GM12878 (cell line): ENCODE measurements at regions not wholly inside any gene's neighbourhood (a gene's known extent, or its start where the extent isn't known, plus 50 kb on each side); places are given as distances from the start of the nearest gene placed in this dataset.

Experiments
- ATAC-seq: fragments of 200-7000 bp; cut with Tn5 transposase; 3 replicates; pipeline ENCODE4 v1.9.1; 2020; ENCODE audit warnings: mild to moderate bottlenecking, moderate library complexity
- BruUV-seq: library from RNA; stranded (reverse); fragments of 400-500 nt; replicated peaks from 2 replicates; lab custom pipeline; 2021; lab: Mats Ljungman, UMichigan
- CTCF ChIA-PET: fragments of 300-600 bp; sonication (Branson Sonifier 250); formaldehyde crosslinking; extraction: SDS; loops from one replicate; lab custom pipeline; 2021; ENCODE audit warnings: inconsistent platforms; lab: Yijun Ruan, JAX
- POLR2A ChIA-PET: fragments of 350-600 bp; formaldehyde crosslinking; extraction: SDS; loops from one replicate; lab custom pipeline; 2021; ENCODE audit warnings: inconsistent platforms; lab: Charles Lee
- RAD21 ChIA-PET: fragments of 300-600 bp; sonication (Branson Sonifier 250); formaldehyde crosslinking; loops from one replicate; lab custom pipeline; 2023; ENCODE audit warnings: antibody characterized with exemption; ENCODE audit not compliant: unreplicated experiment; lab: Charles Lee
- SMC1A ChIA-PET: fragments of 300-600 bp; sonication (Branson Sonifier 250); formaldehyde crosslinking; loops from one replicate; lab custom pipeline; 2023; ENCODE audit not compliant: unreplicated experiment, uncharacterized antibody; lab: Charles Lee
- DNase-seq: peaks from one replicate; pipeline ENCODE4 v3.0.0-alpha.2; 2011; ENCODE audit warnings: low read depth, low spot score
- FAIRE-seq: peaks from 3 replicates; lab custom pipeline; 2011; peaks lifted over from hg19 to GRCh38; lab: Jason Lieb, UNC
- H2AFZ ChIP-seq: 2 replicates; pipeline ENCODE4 v1.6.0; 2011; ENCODE audit warnings: low read depth, low read length, control low read depth; ENCODE audit not compliant: control insufficient read depth
- H3K27ac ChIP-seq: 2 replicates; pipeline ENCODE4 v1.5.1; 2011; ENCODE audit warnings: control low read depth; ENCODE audit not compliant: control insufficient read depth, insufficient read depth
- H3K27me3 ChIP-seq, 2 experiments: replicated peaks in 1 of 2; 2 replicates each; pipeline versions ENCODE4 v1.6.0 to v1.6.1; 2011; ENCODE audit warnings: low read length in 1 of 2; ENCODE audit not compliant: control insufficient read depth in 2 of 2, insufficient read depth in 2 of 2
- H3K36me3 ChIP-seq, 2 experiments: 2 replicates each; pipeline ENCODE4 v1.5.1; 2011; ENCODE audit warnings: low read length in 1 of 2; ENCODE audit not compliant: control insufficient read depth in 2 of 2, insufficient read depth in 2 of 2
- H3K4me1 ChIP-seq: 2 replicates; pipeline ENCODE4 v1.6.1; 2011; ENCODE audit warnings: mild to moderate bottlenecking, low read length, moderate library complexity, mixed read lengths; ENCODE audit not compliant: control insufficient read depth, insufficient read depth
- H3K4me2 ChIP-seq: 2 replicates; pipeline ENCODE4 v1.6.0; 2011; ENCODE audit warnings: control low read depth; ENCODE audit not compliant: control insufficient read depth, insufficient read depth
- H3K4me3 ChIP-seq: fragments of 200-600 bp; sonication (generic); 2 replicates; pipeline ENCODE4 v1.5.1; 2016
- H3K79me2 ChIP-seq: 2 replicates; pipeline ENCODE4 v1.6.0; 2011; ENCODE audit warnings: low read length; ENCODE audit not compliant: control insufficient read depth, insufficient read depth
- H3K9ac ChIP-seq: 2 replicates; pipeline ENCODE4 v1.8.0; 2011; ENCODE audit warnings: low read length, control low read depth, mixed read lengths; ENCODE audit not compliant: control insufficient read depth, insufficient read depth
- H3K9me3 ChIP-seq: replicated peaks from 3 replicates; pipeline ENCODE4 v1.5.1; 2011; ENCODE audit warnings: mild to moderate bottlenecking, low read length; ENCODE audit not compliant: control insufficient read depth, insufficient read depth
- H4K20me1 ChIP-seq: 2 replicates; pipeline ENCODE4 v1.6.0; 2011; ENCODE audit not compliant: control insufficient read depth, insufficient read depth
- BACH1 ChIP-seq: fragments of 450-650 bp; IDR thresholded peaks from 2 replicates; pipeline ENCODE4 v1.6.1; 2017; ENCODE audit warnings: mild to moderate bottlenecking, borderline replicate concordance
- CREM ChIP-seq: IDR thresholded peaks from 2 replicates; pipeline ENCODE4 v1.6.1; 2014; ENCODE audit warnings: antibody characterized with exemption, low read depth
- FOXM1 ChIP-seq: IDR thresholded peaks from 2 replicates; pipeline ENCODE4 v1.6.1; 2012; ENCODE audit warnings: low read depth, mild to moderate bottlenecking, inconsistent platforms, low read length, moderate library complexity
- HDGF ChIP-seq: fragments of 450-650 bp; IDR thresholded peaks from 2 replicates; pipeline ENCODE4 v1.6.1; 2016; ENCODE audit warnings: antibody characterized with exemption
- MEF2A ChIP-seq: IDR thresholded peaks from 2 replicates; pipeline ENCODE4 v1.6.1; 2011; ENCODE audit warnings: low read depth, mild to moderate bottlenecking, low read length, moderate library complexity; ENCODE audit not compliant: insufficient read depth
- WGBS: methylation state at CpG from one replicate; pipeline ENCODE4 v1.1.6; 2016; ENCODE audit warnings: low lambda C conversion rate; ENCODE audit not compliant: insufficient replicate concordance, insufficient coverage; ENCODE audit errors: missing lambda C conversion rate; 5-methylcytosine and 5-hydroxymethylcytosine counted together
- in situ Hi-C: fragments of 300-500 bp; cut with MboI; formaldehyde crosslinking; loops from 9 replicates; pipeline ENCODE4 v1.14.3; 2018; ENCODE audit warnings: mixed read lengths
- intact Hi-C: fragments of 100-400 bp; cut with micrococcal nuclease; formaldehyde crosslinking; loops from one replicate; pipeline ENCODE4 v1.14.2; 2022; ENCODE audit not compliant: unreplicated experiment
- TF ChIP-seq, protein P1 (sequence below): fragments of 450-650 bp; IDR thresholded peaks from 2 replicates; pipeline ENCODE4 v1.6.1; 2017; ENCODE audit warnings: antibody characterized with exemption, mild to moderate bottlenecking, moderate library complexity
- TF ChIP-seq, protein P2 (sequence below): fragments of 450-650 bp; IDR thresholded peaks from 2 replicates; pipeline ENCODE4 v1.6.1; 2017; ENCODE audit warnings: mild to moderate bottlenecking, moderate library complexity
- TF ChIP-seq, protein P3 (sequence below): fragments of 450-650 bp; formaldehyde crosslinking; IDR thresholded peaks from 2 replicates; pipeline ENCODE4 v1.5.0; 2022; ENCODE audit warnings: mild to moderate bottlenecking, missing genetic modification characterization

DNA sequence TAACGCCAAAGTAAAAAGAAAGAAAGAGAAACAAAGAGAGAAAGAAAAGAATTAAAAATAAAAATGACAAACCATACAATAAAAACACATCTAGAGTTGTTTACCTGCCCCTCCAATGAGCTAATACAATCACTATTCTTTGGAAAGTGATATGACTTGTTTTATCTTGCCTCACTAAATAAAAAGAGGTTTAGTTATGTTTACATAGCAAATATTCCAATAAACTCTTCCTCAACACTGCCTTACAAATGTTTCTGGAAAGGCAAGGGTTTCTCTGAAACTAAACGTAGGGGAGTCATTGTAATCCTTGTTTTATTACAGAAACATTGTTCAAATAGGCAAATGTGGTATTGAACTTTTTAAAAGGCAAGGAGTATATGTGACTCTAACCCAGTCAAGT is 396.2 kb downstream of the EPM2A start:
- ChIA-PET CTCF (interaction anchor here (1.1 kb wide), 1 partner anchor 295 kb away, joined by 3 read pairs; no protein-coding TSS in a partner anchor), SMC1A (no interaction called here), POLR2A (no interaction called here), RAD21 (no interaction called here)
- no peaks in the 10 kb centered on the region for H3K36me3 ChIP-seq
- in situ Hi-C loops (no loop called here), intact Hi-C loops (no loop called here)
- no peaks in the 10 kb centered on the region for H4K20me1 ChIP-seq
- H2AFZ ChIP-seq: no peak overlapping the region
- ATAC-seq: no peak
- no peaks in the 10 kb centered on the region for H3K4me1 ChIP-seq
- no peak for FAIRE-seq
- H3K9me3 ChIP-seq: no peaks in the 10 kb centered on the region
- 20% methylated on average over 2 of the region's 2 CpGs for WGBS
- TF ChIP-seq, protein P1, sequence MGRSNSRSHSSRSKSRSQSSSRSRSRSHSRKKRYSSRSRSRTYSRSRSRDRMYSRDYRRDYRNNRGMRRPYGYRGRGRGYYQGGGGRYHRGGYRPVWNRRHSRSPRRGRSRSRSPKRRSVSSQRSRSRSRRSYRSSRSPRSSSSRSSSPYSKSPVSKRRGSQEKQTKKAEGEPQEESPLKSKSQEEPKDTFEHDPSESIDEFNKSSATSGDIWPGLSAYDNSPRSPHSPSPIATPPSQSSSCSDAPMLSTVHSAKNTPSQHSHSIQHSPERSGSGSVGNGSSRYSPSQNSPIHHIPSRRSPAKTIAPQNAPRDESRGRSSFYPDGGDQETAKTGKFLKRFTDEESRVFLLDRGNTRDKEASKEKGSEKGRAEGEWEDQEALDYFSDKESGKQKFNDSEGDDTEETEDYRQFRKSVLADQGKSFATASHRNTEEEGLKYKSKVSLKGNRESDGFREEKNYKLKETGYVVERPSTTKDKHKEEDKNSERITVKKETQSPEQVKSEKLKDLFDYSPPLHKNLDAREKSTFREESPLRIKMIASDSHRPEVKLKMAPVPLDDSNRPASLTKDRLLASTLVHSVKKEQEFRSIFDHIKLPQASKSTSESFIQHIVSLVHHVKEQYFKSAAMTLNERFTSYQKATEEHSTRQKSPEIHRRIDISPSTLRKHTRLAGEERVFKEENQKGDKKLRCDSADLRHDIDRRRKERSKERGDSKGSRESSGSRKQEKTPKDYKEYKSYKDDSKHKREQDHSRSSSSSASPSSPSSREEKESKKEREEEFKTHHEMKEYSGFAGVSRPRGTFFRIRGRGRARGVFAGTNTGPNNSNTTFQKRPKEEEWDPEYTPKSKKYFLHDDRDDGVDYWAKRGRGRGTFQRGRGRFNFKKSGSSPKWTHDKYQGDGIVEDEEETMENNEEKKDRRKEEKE: no peak
- no peak for TF ChIP-seq FOXM1
- no peak for TF ChIP-seq HDGF
- no peak for TF ChIP-seq BACH1
- TF ChIP-seq MEF2A: no peak
- TF ChIP-seq, protein P2, sequence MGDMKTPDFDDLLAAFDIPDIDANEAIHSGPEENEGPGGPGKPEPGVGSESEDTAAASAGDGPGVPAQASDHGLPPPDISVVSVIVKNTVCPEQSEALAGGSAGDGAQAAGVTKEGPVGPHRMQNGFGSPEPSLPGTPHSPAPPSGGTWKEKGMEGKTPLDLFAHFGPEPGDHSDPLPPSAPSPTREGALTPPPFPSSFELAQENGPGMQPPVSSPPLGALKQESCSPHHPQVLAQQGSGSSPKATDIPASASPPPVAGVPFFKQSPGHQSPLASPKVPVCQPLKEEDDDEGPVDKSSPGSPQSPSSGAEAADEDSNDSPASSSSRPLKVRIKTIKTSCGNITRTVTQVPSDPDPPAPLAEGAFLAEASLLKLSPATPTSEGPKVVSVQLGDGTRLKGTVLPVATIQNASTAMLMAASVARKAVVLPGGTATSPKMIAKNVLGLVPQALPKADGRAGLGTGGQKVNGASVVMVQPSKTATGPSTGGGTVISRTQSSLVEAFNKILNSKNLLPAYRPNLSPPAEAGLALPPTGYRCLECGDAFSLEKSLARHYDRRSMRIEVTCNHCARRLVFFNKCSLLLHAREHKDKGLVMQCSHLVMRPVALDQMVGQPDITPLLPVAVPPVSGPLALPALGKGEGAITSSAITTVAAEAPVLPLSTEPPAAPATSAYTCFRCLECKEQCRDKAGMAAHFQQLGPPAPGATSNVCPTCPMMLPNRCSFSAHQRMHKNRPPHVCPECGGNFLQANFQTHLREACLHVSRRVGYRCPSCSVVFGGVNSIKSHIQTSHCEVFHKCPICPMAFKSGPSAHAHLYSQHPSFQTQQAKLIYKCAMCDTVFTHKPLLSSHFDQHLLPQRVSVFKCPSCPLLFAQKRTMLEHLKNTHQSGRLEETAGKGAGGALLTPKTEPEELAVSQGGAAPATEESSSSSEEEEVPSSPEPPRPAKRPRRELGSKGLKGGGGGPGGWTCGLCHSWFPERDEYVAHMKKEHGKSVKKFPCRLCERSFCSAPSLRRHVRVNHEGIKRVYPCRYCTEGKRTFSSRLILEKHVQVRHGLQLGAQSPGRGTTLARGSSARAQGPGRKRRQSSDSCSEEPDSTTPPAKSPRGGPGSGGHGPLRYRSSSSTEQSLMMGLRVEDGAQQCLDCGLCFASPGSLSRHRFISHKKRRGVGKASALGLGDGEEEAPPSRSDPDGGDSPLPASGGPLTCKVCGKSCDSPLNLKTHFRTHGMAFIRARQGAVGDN: no peak
- no peak for TF ChIP-seq CREM
- TF ChIP-seq, protein P3, sequence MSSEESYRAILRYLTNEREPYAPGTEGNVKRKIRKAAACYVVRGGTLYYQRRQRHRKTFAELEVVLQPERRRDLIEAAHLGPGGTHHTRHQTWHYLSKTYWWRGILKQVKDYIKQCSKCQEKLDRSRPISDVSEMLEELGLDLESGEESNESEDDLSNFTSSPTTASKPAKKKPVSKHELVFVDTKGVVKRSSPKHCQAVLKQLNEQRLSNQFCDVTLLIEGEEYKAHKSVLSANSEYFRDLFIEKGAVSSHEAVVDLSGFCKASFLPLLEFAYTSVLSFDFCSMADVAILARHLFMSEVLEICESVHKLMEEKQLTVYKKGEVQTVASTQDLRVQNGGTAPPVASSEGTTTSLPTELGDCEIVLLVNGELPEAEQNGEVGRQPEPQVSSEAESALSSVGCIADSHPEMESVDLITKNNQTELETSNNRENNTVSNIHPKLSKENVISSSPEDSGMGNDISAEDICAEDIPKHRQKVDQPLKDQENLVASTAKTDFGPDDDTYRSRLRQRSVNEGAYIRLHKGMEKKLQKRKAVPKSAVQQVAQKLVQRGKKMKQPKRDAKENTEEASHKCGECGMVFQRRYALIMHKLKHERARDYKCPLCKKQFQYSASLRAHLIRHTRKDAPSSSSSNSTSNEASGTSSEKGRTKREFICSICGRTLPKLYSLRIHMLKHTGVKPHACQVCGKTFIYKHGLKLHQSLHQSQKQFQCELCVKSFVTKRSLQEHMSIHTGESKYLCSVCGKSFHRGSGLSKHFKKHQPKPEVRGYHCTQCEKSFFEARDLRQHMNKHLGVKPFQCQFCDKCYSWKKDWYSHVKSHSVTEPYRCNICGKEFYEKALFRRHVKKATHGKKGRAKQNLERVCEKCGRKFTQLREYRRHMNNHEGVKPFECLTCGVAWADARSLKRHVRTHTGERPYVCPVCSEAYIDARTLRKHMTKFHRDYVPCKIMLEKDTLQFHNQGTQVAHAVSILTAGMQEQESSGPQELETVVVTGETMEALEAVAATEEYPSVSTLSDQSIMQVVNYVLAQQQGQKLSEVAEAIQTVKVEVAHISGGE (CRISPR knock-in tag): no peak
- H3K27ac ChIP-seq: no peak overlapping the region
- no peak overlapping the region for H3K4me2 ChIP-seq
- no peaks in the 10 kb centered on the region for H3K79me2 ChIP-seq
- no TSS peak for BruUV-seq
- H3K4me3 ChIP-seq: no peak overlapping the region
- no peak overlapping the region for H3K9ac ChIP-seq
- no peak for DNase-seq
- no peaks in the 10 kb centered on the region for H3K27me3 ChIP-seq
